ENCODE measurements at regions not wholly inside any gene's neighbourhood (a gene's known extent, or its start where the extent isn't known, plus 50 kb on each side); places are given as distances from the start of the nearest gene placed in this dataset.
A peak's percentile ranks its signal among the peaks of the same experiment; 100 is the strongest.

DNA sequence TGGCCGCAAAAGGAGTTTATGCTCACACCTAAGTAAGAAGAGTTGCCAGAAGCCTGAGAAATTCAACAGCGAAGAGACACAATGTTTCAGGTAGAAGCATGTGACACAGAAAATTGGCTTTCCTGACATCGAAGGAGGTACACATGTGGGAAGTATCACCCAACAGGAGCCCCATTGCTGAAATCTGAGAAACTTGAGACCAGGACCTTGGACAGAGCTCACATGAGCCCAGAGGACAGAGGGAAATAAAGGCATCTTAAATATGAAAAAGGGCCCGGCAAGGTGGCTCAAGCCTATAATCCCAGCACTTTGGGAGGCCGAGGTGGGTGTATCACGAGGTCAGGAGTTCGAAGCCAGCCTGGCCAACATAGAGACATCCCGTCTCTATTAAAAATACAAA is 304.1 kb upstream of the C16orf82 start:
- Mint-ChIP-seq H3K4me1 (ENCODE audit: low read depth, unreplicated experiment) (no peaks in the 10 kb centered on the region), H3K36me3 (ENCODE audit: insufficient read depth, unreplicated experiment) (no peaks in the 10 kb centered on the region), H3K4me3 (ENCODE audit: low read depth, unreplicated experiment) (no peak overlapping the region), H3K27ac (ENCODE audit: unreplicated experiment) (no peak overlapping the region), H3K27me3 (ENCODE audit: unreplicated experiment) (no peaks in the 10 kb centered on the region), H3K9me3 (ENCODE audit: low read depth, unreplicated experiment) (peaks cover 9% of the 10 kb centered on the region)
- intact Hi-C loops (cut with micrococcal nuclease; ENCODE audit: unreplicated experiment): no loop called here
- TF ChIP-seq, protein P1, sequence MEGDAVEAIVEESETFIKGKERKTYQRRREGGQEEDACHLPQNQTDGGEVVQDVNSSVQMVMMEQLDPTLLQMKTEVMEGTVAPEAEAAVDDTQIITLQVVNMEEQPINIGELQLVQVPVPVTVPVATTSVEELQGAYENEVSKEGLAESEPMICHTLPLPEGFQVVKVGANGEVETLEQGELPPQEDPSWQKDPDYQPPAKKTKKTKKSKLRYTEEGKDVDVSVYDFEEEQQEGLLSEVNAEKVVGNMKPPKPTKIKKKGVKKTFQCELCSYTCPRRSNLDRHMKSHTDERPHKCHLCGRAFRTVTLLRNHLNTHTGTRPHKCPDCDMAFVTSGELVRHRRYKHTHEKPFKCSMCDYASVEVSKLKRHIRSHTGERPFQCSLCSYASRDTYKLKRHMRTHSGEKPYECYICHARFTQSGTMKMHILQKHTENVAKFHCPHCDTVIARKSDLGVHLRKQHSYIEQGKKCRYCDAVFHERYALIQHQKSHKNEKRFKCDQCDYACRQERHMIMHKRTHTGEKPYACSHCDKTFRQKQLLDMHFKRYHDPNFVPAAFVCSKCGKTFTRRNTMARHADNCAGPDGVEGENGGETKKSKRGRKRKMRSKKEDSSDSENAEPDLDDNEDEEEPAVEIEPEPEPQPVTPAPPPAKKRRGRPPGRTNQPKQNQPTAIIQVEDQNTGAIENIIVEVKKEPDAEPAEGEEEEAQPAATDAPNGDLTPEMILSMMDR (IDR thresholded peaks at IDR 0.05; ENCODE audit: unreplicated experiment): no peak
- no peak for DNase-seq
- no TSS peak for BruUV-seq (replicated peaks)
- CTCF ChIA-PET: no interaction called here

- Mint-ChIP-seq H3K9me3 (ENCODE audit: low read depth, unreplicated experiment) (peaks cover 9% of the 10 kb centered on the region), H3K4me3 (ENCODE audit: low read depth, unreplicated experiment) (no peak overlapping the region), H3K27me3 (ENCODE audit: unreplicated experiment) (no peaks in the 10 kb centered on the region), H3K36me3 (ENCODE audit: insufficient read depth, unreplicated experiment) (no peaks in the 10 kb centered on the region), H3K27ac (ENCODE audit: unreplicated experiment) (no peak overlapping the region), H3K4me1 (ENCODE audit: low read depth, unreplicated experiment) (no peaks in the 10 kb centered on the region)
- DNase-seq: peak; percentile 16
- CTCF ChIA-PET: no interaction called here
- intact Hi-C loops (cut with micrococcal nuclease; ENCODE audit: unreplicated experiment): no loop called here
- TF ChIP-seq, protein P1 (IDR thresholded peaks at IDR 0.05; ENCODE audit: unreplicated experiment): no peak
- no TSS peak for BruUV-seq (replicated peaks)
Observed at GRCh38 chr16:26765087-26765486, 301.6 kb upstream of the C16orf82 start.

DNA sequence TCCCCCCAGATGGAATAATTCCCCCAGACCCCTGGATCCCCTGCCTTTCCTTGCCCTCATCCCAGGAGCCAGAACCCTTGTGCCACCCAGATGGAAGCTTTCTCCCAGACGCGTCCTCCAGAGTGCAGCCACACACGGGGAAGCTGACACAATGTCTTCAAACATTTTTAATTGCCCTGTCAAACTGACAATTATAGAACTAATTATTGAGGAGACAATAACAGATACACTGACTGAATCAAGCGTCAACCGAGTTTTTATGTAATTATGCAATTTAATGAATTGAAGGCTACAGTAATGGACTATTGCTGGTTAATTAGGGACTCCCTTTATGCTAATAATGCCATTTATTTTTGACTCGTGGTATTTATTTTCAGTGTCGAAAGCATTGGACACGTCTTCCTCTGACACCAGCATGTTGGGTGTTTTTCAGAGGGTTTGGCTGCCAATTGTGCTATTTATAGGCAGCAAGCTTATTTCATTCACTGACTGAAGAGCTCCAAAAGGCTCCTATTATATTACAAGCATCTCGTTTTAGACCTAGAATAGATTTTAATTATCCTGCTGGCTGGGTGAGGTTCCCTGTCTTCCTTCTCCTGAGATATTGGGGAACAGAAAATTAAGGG is 298.2 kb upstream of the C16orf82 start:
- no TSS peak for BruUV-seq (replicated peaks)
- intact Hi-C loops (cut with micrococcal nuclease; ENCODE audit: unreplicated experiment): no loop called here
- CTCF ChIA-PET: no interaction called here
- no peak overlapping the region for H3K27ac Mint-ChIP-seq (ENCODE audit: unreplicated experiment)
- no peak for DNase-seq
- no peak overlapping the region for H3K4me3 Mint-ChIP-seq (ENCODE audit: low read depth, unreplicated experiment)
- peaks cover 3% of the 10 kb centered on the region for H3K9me3 Mint-ChIP-seq (ENCODE audit: low read depth, unreplicated experiment)
- H3K36me3 Mint-ChIP-seq (ENCODE audit: insufficient read depth, unreplicated experiment): no peaks in the 10 kb centered on the region
- H3K27me3 Mint-ChIP-seq (ENCODE audit: unreplicated experiment): no peaks in the 10 kb centered on the region
- no peaks in the 10 kb centered on the region for H3K4me1 Mint-ChIP-seq (ENCODE audit: low read depth, unreplicated experiment)
- TF ChIP-seq, protein P1 (IDR thresholded peaks at IDR 0.05; ENCODE audit: unreplicated experiment): no peak

DNA sequence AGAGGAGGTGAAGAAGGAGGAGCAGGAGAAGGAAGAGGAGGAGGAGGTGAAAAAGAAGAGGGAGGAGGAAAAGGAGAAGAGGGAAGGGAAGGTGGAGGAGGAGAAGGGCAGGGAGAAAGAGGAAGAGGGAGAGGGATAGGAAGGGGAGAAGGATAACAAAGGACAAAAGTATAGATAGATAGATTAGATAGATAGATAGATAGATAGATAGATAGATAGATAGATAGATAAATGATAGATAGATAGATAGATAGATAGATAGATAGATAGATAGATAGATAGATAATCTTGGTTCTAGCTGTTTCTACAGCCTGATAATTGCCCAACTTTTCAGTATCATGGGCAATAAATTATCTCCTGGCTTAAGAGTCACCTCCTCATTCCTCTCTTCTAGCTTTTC is 296.2 kb upstream of the C16orf82 start:
- no peaks in the 10 kb centered on the region for H3K4me1 Mint-ChIP-seq (ENCODE audit: low read depth, unreplicated experiment)
- H3K27me3 Mint-ChIP-seq (ENCODE audit: unreplicated experiment): no peaks in the 10 kb centered on the region
- no peak overlapping the region for H3K27ac Mint-ChIP-seq (ENCODE audit: unreplicated experiment)
- DNase-seq: no peak
- peaks cover 2% of the 10 kb centered on the region for H3K9me3 Mint-ChIP-seq (ENCODE audit: low read depth, unreplicated experiment)
- no TSS peak for BruUV-seq (replicated peaks)
- TF ChIP-seq, protein P1 (IDR thresholded peaks at IDR 0.05; ENCODE audit: unreplicated experiment): no peak
- no peaks in the 10 kb centered on the region for H3K36me3 Mint-ChIP-seq (ENCODE audit: insufficient read depth, unreplicated experiment)
- no peak overlapping the region for H3K4me3 Mint-ChIP-seq (ENCODE audit: low read depth, unreplicated experiment)
- intact Hi-C loops (cut with micrococcal nuclease; ENCODE audit: unreplicated experiment): no loop called here
- CTCF ChIA-PET: no interaction called here

Measured in Calu3 (cell line).